ENCODE measurements at regions not wholly inside any gene's neighbourhood (a gene's known extent, or its start where the extent isn't known, plus 50 kb on each side); places are given as distances from the start of the nearest gene placed in this dataset.
A peak's percentile ranks its signal among the peaks of the same experiment; 100 is the strongest.

GRCh38 chr3:159416856-159417255 is 571.8 kb upstream of the IL12A start:
- Histone ChIP-seq H3K27ac (ENCODE audit: extremely low read depth, low read depth, low read length) (no peak overlapping the region), H3K36me3 (ENCODE audit: control insufficient read depth in 2 of 2, insufficient read depth in 1 of 2, low read length in 2 of 2) (no peaks in the 10 kb centered on the region), H3K9me3 (ENCODE audit: control insufficient read depth, insufficient read depth, low read depth, low read length) (no peaks in the 10 kb centered on the region), H3K4me1 (ENCODE audit: control insufficient read depth, insufficient read depth, low read length) (peaks cover 7% of the 10 kb centered on the region), H3K4me3 (ENCODE audit: low read depth, low read length) (no peak overlapping the region)
- ChIA-PET POLR2A (no interaction called here), CTCF (no interaction called here)
- TF ChIP-seq ZNF239 (tag by site-specific recombination; IDR thresholded peaks at IDR 0.05) (no peak), ZNF624 (tag by site-specific recombination; IDR thresholded peaks at IDR 0.05) (no peak), ZNF366 (tag by site-specific recombination; conservative IDR thresholded peaks at IDR 0.05) (peak; percentile 50; the same call in 1 of the 2 replicates), ZNF24 (tag by site-specific recombination; IDR thresholded peaks at IDR 0.05) (no peak), ZNF571 (tag by site-specific recombination; IDR thresholded peaks at IDR 0.05) (no peak), ELK4 (IDR thresholded peaks at IDR 0.05; ENCODE audit: borderline replicate concordance, low read depth, low read length) (no peak), ZNF214 (tag by site-specific recombination; IDR thresholded peaks at IDR 0.05; ENCODE audit: borderline replicate concordance) (no peak), TCF7L2 (IDR thresholded peaks at IDR 0.05; ENCODE audit: borderline replicate concordance, low read depth, low read length) (peak; percentile 34; the same call in 1 of the 2 replicates), ZNF155 (tag by site-specific recombination; IDR thresholded peaks at IDR 0.05) (no peak), ZFP41 (tag by site-specific recombination; IDR thresholded peaks at IDR 0.05; ENCODE audit: borderline replicate concordance) (no peak), ZNF157 (tag by site-specific recombination; IDR thresholded peaks at IDR 0.05) (no peak), ZNF18 (tag by site-specific recombination; IDR thresholded peaks at IDR 0.05) (no peak), CTCF (tag by site-specific recombination; IDR thresholded peaks at IDR 0.05) (no peak), ZBTB6 (tag by site-specific recombination; IDR thresholded peaks at IDR 0.05) (no peak), ZNF777 (tag by site-specific recombination; IDR thresholded peaks at IDR 0.05; ENCODE audit: borderline replicate concordance) (no peak), ZNF16 (tag by site-specific recombination; IDR thresholded peaks at IDR 0.05; ENCODE audit: low read depth) (no peak), ZNF510 (tag by site-specific recombination; IDR thresholded peaks at IDR 0.05; ENCODE audit: insufficient replicate concordance) (no peak), EGR2 (tag by site-specific recombination; IDR thresholded peaks at IDR 0.05; ENCODE audit: low read depth) (no peak), HIC1 (tag by site-specific recombination; IDR thresholded peaks at IDR 0.05) (no peak), ZNF843 (tag by site-specific recombination; IDR thresholded peaks at IDR 0.05) (0 out of 2 replicates have a peak, but pooled peaks have one; percentile 50), RBAK (tag by site-specific recombination; IDR thresholded peaks at IDR 0.05) (no peak), OSR2 (tag by site-specific recombination; IDR thresholded peaks at IDR 0.05) (peak; percentile 66), ZSCAN5A (tag by site-specific recombination; IDR thresholded peaks at IDR 0.05) (no peak), ZNF791 (tag by site-specific recombination; IDR thresholded peaks at IDR 0.05) (no peak), ZNF146 (tag by site-specific recombination; IDR thresholded peaks at IDR 0.05) (no peak), ZNF274 (IDR thresholded peaks at IDR 0.05; ENCODE audit: low read length) (no peak), ZNF274 (tag by site-specific recombination; IDR thresholded peaks at IDR 0.05; ENCODE audit: borderline replicate concordance) (no peak), ZSCAN18 (tag by site-specific recombination; IDR thresholded peaks at IDR 0.05) (no peak), SP3 (tag by site-specific recombination; IDR thresholded peaks at IDR 0.05) (no peak), OVOL3 (tag by site-specific recombination; IDR thresholded peaks at IDR 0.05) (no peak)

All from HEK293 (cell line).